SK-N-SH treated with all-trans-retinoic acid at 6 μM for 48 hours (cell line): ENCODE measurements at regions not wholly inside any gene's neighbourhood (a gene's known extent, or its start where the extent isn't known, plus 50 kb on each side); places are given as distances from the start of the nearest gene placed in this dataset.

Experiments used
- ARNTL ChIP-seq: fragments of 450-650 bp; formaldehyde crosslinking; IDR thresholded peaks from 2 replicates; pipeline ENCODE4 v1.5.0; 2020; ENCODE audit warnings: low read depth, mild to moderate bottlenecking, moderate library complexity, borderline replicate concordance
- GLIS3 ChIP-seq: fragments of 250-450 bp; sonication (Bioruptor Pico); IDR thresholded peaks from 2 replicates; pipeline ENCODE4 v1.5.0; 2020; ENCODE audit warnings: mild to moderate bottlenecking, moderate library complexity
- PATZ1 ChIP-seq: fragments of 250-450 bp; sonication (Bioruptor Pico); IDR thresholded peaks from 2 replicates; pipeline ENCODE4 v1.8.0; 2020; ENCODE audit warnings: mild to moderate bottlenecking, moderate library complexity, borderline replicate concordance
- ZNF565 ChIP-seq: fragments of 450-650 bp; formaldehyde crosslinking; conservative IDR thresholded peaks from 2 replicates; pipeline ENCODE4 v1.5.0; 2020; ENCODE audit warnings: low read depth, mild to moderate bottlenecking, moderate library complexity
- ZNF70 ChIP-seq: fragments of 450-650 bp; formaldehyde crosslinking; IDR thresholded peaks from 2 replicates; pipeline ENCODE4 v1.5.0; 2020; ENCODE audit warnings: mild to moderate bottlenecking, moderate library complexity

GRCh38 chr2:120885749-120886148, 150.1 kb downstream of the GLI2 start:
- TF ChIP-seq PATZ1 (CRISPR knock-in tag) = no peak
- no peak for TF ChIP-seq GLIS3 (CRISPR knock-in tag)
- TF ChIP-seq ZNF70 (CRISPR knock-in tag) = no peak
- no peak for TF ChIP-seq ARNTL (CRISPR knock-in tag)
- no peak for TF ChIP-seq ZNF565 (CRISPR knock-in tag)
